ENCODE measurements at regions not wholly inside any gene's neighbourhood (a gene's known extent, or its start where the extent isn't known, plus 50 kb on each side); places are given as distances from the start of the nearest gene placed in this dataset.

- no peak for TF ChIP-seq POLR2A (IDR thresholded peaks at IDR 0.05)
- TF ChIP-seq CTCF (IDR thresholded peaks at IDR 0.05) = no peak
These were observed 767.4 kb downstream of the SLITRK6 start for GRCh38 chr13:85031771-85032170.
